Germinal center (tissue), 1 donor: ENCODE measurements at regions not wholly inside any gene's neighbourhood (a gene's known extent, or its start where the extent isn't known, plus 50 kb on each side); places are given as distances from the start of the nearest gene placed in this dataset.
"Not testable (repeated sequence)": the region's sequence is repeated elsewhere in the genome, so short reads cannot be mapped to it uniquely, and the experiment has no call there.

Experiments used
- DNase-seq: peaks from one replicate; pipeline ENCODE4 v3.0.0; 2012; ENCODE audit warnings: mixed read lengths, low spot score

GRCh38 chr1:143610196-143610595, 361.6 kb downstream of the FAM72C start:
- DNase-seq = no peak

GRCh38 chr1:143604887-143605286, 366.9 kb downstream of the FAM72C start:
- DNase-seq = no peak

- no peak for DNase-seq
Measured at GRCh38 chr1:143584508-143584907, 387.3 kb downstream of the FAM72C start.

GRCh38 chr1:143574891-143575520, 396.8 kb downstream of the FAM72C start:
- DNase-seq = no peak

- not testable (repeated sequence) for DNase-seq
Measured at GRCh38 chr1:143572661-143573060, 399.1 kb downstream of the FAM72C start.

GRCh38 chr1:143563761-143564160, 408.0 kb downstream of the FAM72C start:
- DNase-seq = not testable (repeated sequence)

- DNase-seq = no peak
Measured at GRCh38 chr1:143553627-143554026, 418.2 kb downstream of the FAM72C start.

GRCh38 chr1:143504703-143505102, 467.1 kb downstream of the FAM72C start:
- DNase-seq = not testable (repeated sequence)

- DNase-seq = not testable (repeated sequence)
Measured at GRCh38 chr1:143504080-143504479, 467.7 kb downstream of the FAM72C start.

- not testable (repeated sequence) for DNase-seq
Measured at GRCh38 chr1:143503048-143503447, 468.7 kb downstream of the FAM72C start.

GRCh38 chr1:143502038-143502437, 469.7 kb downstream of the FAM72C start:
- not testable (repeated sequence) for DNase-seq

- not testable (repeated sequence) for DNase-seq
Measured at GRCh38 chr1:143498059-143498749, 473.6 kb downstream of the FAM72C start.

GRCh38 chr1:143497374-143497747, 474.4 kb downstream of the FAM72C start:
- peak; percentile 1 for DNase-seq

GRCh38 chr1:143496526-143497373, 475.0 kb downstream of the FAM72C start:
- not testable (repeated sequence) for DNase-seq
